GM23338 (cell line): ENCODE measurements at regions not wholly inside any gene's neighbourhood (a gene's known extent, or its start where the extent isn't known, plus 50 kb on each side); places are given as distances from the start of the nearest gene placed in this dataset.

ENCODE experiments used
- ATAC-seq: fragments of 200-7000 bp; cut with Tn5 transposase; 3 replicates; pipeline ENCODE4 v1.9.1; 2020
- DNase-seq: peaks from one replicate; pipeline ENCODE4 v3.0.0-alpha.2; 2015; ENCODE audit warnings: low spot score
- H2AFZ ChIP-seq: fragments of 200-600 bp; sonication (generic); 2 replicates; pipeline ENCODE4 v1.8.0; 2016; ENCODE audit warnings: antibody characterized with exemption, mild to moderate bottlenecking, moderate library complexity
- H3F3A ChIP-seq: fragments of 200-600 bp; sonication (generic); replicated peaks from 2 replicates; pipeline ENCODE4 v1.8.0; 2017; ENCODE audit warnings: antibody characterized with exemption, mixed run types, low read depth
- H3K27ac ChIP-seq: fragments of 200-600 bp; sonication (generic); 2 replicates; pipeline ENCODE4 v1.6.1; 2016; ENCODE audit warnings: low read depth
- H3K27me3 ChIP-seq: fragments of 200-600 bp; sonication (generic); 2 replicates; pipeline ENCODE4 v1.8.0; 2016; ENCODE audit warnings: mild to moderate bottlenecking, mixed run types, moderate library complexity; ENCODE audit not compliant: insufficient read depth
- H3K36me3 ChIP-seq: fragments of 200-600 bp; sonication (generic); 2 replicates; pipeline ENCODE4 v1.8.0; 2016; ENCODE audit warnings: mild to moderate bottlenecking; ENCODE audit not compliant: insufficient read depth
- H3K4me1 ChIP-seq: fragments of 200-600 bp; sonication (generic); 2 replicates; pipeline ENCODE4 v1.8.0; 2016; ENCODE audit warnings: mild to moderate bottlenecking, moderate library complexity; ENCODE audit not compliant: insufficient read depth
- H3K4me2 ChIP-seq: fragments of 200-600 bp; sonication (generic); 2 replicates; pipeline ENCODE4 v1.7.1; 2017; ENCODE audit warnings: mixed run types
- H3K4me3 ChIP-seq: fragments of 200-600 bp; sonication (generic); 2 replicates; pipeline ENCODE4 v1.6.1; 2016; ENCODE audit warnings: mixed run types
- H3K79me2 ChIP-seq: fragments of 200-600 bp; sonication (generic); replicated peaks from 2 replicates; pipeline ENCODE4 v1.8.0; 2017; ENCODE audit warnings: mild to moderate bottlenecking; ENCODE audit not compliant: insufficient read depth
- H3K9me2 ChIP-seq: fragments of 200-600 bp; sonication (generic); 2 replicates; pipeline ENCODE4 v1.8.0; 2017; ENCODE audit not compliant: insufficient read depth
- H4K20me1 ChIP-seq: fragments of 200-600 bp; sonication (generic); replicated peaks from 2 replicates; pipeline ENCODE4 v1.8.0; 2017; ENCODE audit warnings: mild to moderate bottlenecking; ENCODE audit not compliant: insufficient read depth
- H3K27ac Mint-ChIP-seq: 2 replicates; pipeline ENCODE4 v1.8.0; 2020; ENCODE audit warnings: inconsistent platforms, mild to moderate bottlenecking, moderate library complexity, mixed read lengths
- H3K27me3 Mint-ChIP-seq: 3 replicates; pipeline ENCODE4 v1.8.0; 2022; ENCODE audit warnings: low read depth, mild to moderate bottlenecking, moderate library complexity, mixed read lengths, inconsistent platforms; ENCODE audit not compliant: insufficient read depth, poor library complexity
- H3K36me3 Mint-ChIP-seq: 3 replicates; pipeline ENCODE4 v1.8.0; 2021; ENCODE audit warnings: low read depth, mild to moderate bottlenecking, inconsistent platforms, moderate library complexity, mixed read lengths
- H3K4me1 Mint-ChIP-seq: 3 replicates; pipeline ENCODE4 v1.8.0; 2020; ENCODE audit warnings: mild to moderate bottlenecking, inconsistent platforms, mixed read lengths
- H3K4me3 Mint-ChIP-seq: 3 replicates; pipeline ENCODE4 v1.8.0; 2021; ENCODE audit warnings: moderate library complexity, mild to moderate bottlenecking, inconsistent platforms, mixed read lengths
- H3K9me3 Mint-ChIP-seq: 3 replicates; pipeline ENCODE4 v1.8.0; 2020; ENCODE audit warnings: moderate library complexity, mild to moderate bottlenecking, inconsistent platforms, mixed read lengths
- CREB1 ChIP-seq: fragments of 250-450 bp; sonication (Bioruptor Pico); IDR thresholded peaks from 2 replicates; pipeline ENCODE4 v1.5.0; 2020; ENCODE audit warnings: low read depth, mild to moderate bottlenecking, moderate library complexity
- CTCF ChIP-seq, 2 experiments: fragments of 200-600 bp in 1 of 2; sonication (generic) in 1 of 2; conservative IDR thresholded peaks; 2 replicates each; pipeline versions ENCODE4 v1.5.1 to v1.6.1; 2016 to 2017; ENCODE audit warnings: antibody characterized with exemption in 2 of 2, low read depth in 2 of 2, mild to moderate bottlenecking in 2 of 2, moderate library complexity in 1 of 2
- ETS1 ChIP-seq: IDR thresholded peaks from 2 replicates; pipeline ENCODE4 v1.6.1; 2016; ENCODE audit warnings: antibody characterized with exemption
- EZH2 ChIP-seq: fragments of 200-600 bp; sonication (generic); IDR thresholded peaks from one replicate; pipeline ENCODE4 v1.8.0; 2017; ENCODE audit warnings: antibody characterized with exemption, mild to moderate bottlenecking, low read depth; ENCODE audit not compliant: unreplicated experiment
- EZH2phosphoT487 ChIP-seq: fragments of 200-600 bp; sonication (generic); IDR thresholded peaks from one replicate; pipeline ENCODE4 v1.8.1; 2018; ENCODE audit warnings: antibody characterized with exemption; ENCODE audit not compliant: unreplicated experiment
- JUNB ChIP-seq: IDR thresholded peaks from one replicate; pipeline ENCODE4 v1.6.1; 2016; ENCODE audit warnings: antibody characterized with exemption; ENCODE audit not compliant: unreplicated experiment
- NANOG ChIP-seq: IDR thresholded peaks from 2 replicates; pipeline ENCODE4 v1.6.1; 2016; ENCODE audit warnings: antibody characterized with exemption, borderline replicate concordance
- POLR2AphosphoS5 ChIP-seq: IDR thresholded peaks from 2 replicates; pipeline ENCODE4 v1.6.1; 2016; ENCODE audit warnings: antibody characterized with exemption, low read depth
- REST ChIP-seq: IDR thresholded peaks from one replicate; pipeline ENCODE4 v1.6.1; 2018; ENCODE audit warnings: antibody characterized with exemption; ENCODE audit not compliant: unreplicated experiment
- STAT1 ChIP-seq: IDR thresholded peaks from one replicate; pipeline ENCODE4 v1.6.1; 2016; ENCODE audit warnings: antibody characterized with exemption; ENCODE audit not compliant: unreplicated experiment
- ZNF114 ChIP-seq: fragments of 250-450 bp; sonication (Bioruptor Pico); IDR thresholded peaks from 2 replicates; pipeline ENCODE4 v1.5.0; 2020; ENCODE audit warnings: mild to moderate bottlenecking, moderate library complexity
- ZNF331 ChIP-seq: fragments of 250-450 bp; sonication (Bioruptor Pico); IDR thresholded peaks from 2 replicates; pipeline ENCODE4 v1.5.0; 2020; ENCODE audit warnings: low read depth, mild to moderate bottlenecking, moderate library complexity
- TF ChIP-seq, protein P1 (sequence below): fragments of 250-450 bp; sonication (Bioruptor Pico); IDR thresholded peaks from 2 replicates; pipeline ENCODE4 v1.5.0; 2020; ENCODE audit warnings: mild to moderate bottlenecking, moderate library complexity

GRCh38 chr2:180734382-180734781 is 246.0 kb upstream of the UBE2E3 start:
- TF ChIP-seq STAT1 (no peak), NANOG (no peak), EZH2 (no peak), EZH2phosphoT487 (no peak), ZNF114 (CRISPR knock-in tag) (no peak), ZNF331 (CRISPR knock-in tag) (no peak), REST (no peak), JUNB (no peak), ETS1 (no peak), CREB1 (CRISPR knock-in tag) (no peak), CTCF (conservative IDR thresholded peaks at IDR 0.05; ENCODE audit: low read depth in 2 of 2) (no peak), POLR2AphosphoS5 (no peak)
- TF ChIP-seq, protein P1, sequence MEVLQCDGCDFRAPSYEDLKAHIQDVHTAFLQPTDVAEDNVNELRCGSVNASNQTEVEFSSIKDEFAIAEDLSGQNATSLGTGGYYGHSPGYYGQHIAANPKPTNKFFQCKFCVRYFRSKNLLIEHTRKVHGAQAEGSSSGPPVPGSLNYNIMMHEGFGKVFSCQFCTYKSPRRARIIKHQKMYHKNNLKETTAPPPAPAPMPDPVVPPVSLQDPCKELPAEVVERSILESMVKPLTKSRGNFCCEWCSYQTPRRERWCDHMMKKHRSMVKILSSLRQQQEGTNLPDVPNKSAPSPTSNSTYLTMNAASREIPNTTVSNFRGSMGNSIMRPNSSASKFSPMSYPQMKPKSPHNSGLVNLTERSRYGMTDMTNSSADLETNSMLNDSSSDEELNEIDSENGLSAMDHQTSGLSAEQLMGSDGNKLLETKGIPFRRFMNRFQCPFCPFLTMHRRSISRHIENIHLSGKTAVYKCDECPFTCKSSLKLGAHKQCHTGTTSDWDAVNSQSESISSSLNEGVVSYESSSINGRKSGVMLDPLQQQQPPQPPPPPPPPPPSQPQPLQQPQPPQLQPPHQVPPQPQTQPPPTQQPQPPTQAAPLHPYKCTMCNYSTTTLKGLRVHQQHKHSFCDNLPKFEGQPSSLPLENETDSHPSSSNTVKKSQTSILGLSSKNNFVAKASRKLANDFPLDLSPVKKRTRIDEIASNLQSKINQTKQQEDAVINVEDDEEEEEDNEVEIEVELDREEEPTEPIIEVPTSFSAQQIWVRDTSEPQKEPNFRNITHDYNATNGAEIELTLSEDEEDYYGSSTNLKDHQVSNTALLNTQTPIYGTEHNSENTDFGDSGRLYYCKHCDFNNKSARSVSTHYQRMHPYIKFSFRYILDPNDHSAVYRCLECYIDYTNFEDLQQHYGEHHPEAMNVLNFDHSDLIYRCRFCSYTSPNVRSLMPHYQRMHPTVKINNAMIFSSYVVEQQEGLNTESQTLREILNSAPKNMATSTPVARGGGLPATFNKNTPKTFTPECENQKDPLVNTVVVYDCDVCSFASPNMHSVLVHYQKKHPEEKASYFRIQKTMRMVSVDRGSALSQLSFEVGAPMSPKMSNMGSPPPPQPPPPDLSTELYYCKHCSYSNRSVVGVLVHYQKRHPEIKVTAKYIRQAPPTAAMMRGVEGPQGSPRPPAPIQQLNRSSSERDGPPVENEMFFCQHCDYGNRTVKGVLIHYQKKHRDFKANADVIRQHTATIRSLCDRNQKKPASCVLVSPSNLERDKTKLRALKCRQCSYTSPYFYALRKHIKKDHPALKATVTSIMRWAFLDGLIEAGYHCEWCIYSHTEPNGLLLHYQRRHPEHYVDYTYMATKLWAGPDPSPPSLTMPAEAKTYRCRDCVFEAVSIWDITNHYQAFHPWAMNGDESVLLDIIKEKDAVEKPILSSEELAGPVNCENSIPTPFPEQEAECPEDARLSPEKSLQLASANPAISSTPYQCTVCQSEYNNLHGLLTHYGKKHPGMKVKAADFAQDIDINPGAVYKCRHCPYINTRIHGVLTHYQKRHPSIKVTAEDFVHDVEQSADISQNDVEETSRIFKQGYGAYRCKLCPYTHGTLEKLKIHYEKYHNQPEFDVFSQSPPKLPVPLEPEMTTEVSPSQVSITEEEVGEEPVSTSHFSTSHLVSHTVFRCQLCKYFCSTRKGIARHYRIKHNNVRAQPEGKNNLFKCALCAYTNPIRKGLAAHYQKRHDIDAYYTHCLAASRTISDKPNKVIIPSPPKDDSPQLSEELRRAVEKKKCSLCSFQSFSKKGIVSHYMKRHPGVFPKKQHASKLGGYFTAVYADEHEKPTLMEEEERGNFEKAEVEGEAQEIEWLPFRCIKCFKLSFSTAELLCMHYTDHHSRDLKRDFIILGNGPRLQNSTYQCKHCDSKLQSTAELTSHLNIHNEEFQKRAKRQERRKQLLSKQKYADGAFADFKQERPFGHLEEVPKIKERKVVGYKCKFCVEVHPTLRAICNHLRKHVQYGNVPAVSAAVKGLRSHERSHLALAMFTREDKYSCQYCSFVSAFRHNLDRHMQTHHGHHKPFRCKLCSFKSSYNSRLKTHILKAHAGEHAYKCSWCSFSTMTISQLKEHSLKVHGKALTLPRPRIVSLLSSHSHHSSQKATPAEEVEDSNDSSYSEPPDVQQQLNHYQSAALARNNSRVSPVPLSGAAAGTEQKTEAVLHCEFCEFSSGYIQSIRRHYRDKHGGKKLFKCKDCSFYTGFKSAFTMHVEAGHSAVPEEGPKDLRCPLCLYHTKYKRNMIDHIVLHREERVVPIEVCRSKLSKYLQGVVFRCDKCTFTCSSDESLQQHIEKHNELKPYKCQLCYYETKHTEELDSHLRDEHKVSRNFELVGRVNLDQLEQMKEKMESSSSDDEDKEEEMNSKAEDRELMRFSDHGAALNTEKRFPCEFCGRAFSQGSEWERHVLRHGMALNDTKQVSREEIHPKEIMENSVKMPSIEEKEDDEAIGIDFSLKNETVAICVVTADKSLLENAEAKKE (CRISPR knock-in tag): no peak
- H3K4me3 Mint-ChIP-seq: no peak overlapping the region

More at GRCh38 chr2:180734382-180734781, 246.0 kb upstream of the UBE2E3 start:
- Histone ChIP-seq H3K4me1 (peaks cover 4% of the 10 kb centered on the region; the same call in 1 of the 2 replicates), H2AFZ (no peak overlapping the region), H3K79me2 (no peaks in the 10 kb centered on the region), H3K9me2 (no peaks in the 10 kb centered on the region), H3K27ac (no peak overlapping the region), H3K4me3 (no peak overlapping the region), H3K27me3 (no peaks in the 10 kb centered on the region), H3K36me3 (no peaks in the 10 kb centered on the region), H4K20me1 (no peaks in the 10 kb centered on the region), H3K4me2 (no peak overlapping the region), H3F3A (no peaks in the 10 kb centered on the region)
- peak; percentile 29 for DNase-seq
- Mint-ChIP-seq H3K4me1 (peaks cover 6% of the 10 kb centered on the region; the same call in 1 of the 3 replicates), H3K27ac (no peak overlapping the region), H3K9me3 (no peaks in the 10 kb centered on the region), H3K36me3 (no peaks in the 10 kb centered on the region), H3K27me3 (no peaks in the 10 kb centered on the region)
- ATAC-seq: peak; percentile 52
